NT2/D1 (cell line): ENCODE measurements at regions not wholly inside any gene's neighbourhood (a gene's known extent, or its start where the extent isn't known, plus 50 kb on each side); places are given as distances from the start of the nearest gene placed in this dataset.

Experiments used
- DNase-seq: peaks from one replicate; pipeline ENCODE4 v3.0.0-alpha.2; 2011; ENCODE audit warnings: low read depth, low spot score
- H3K27me3 ChIP-seq: 2 replicates; pipeline ENCODE4 v1.6.0; 2011; ENCODE audit warnings: mild to moderate bottlenecking; ENCODE audit not compliant: insufficient read length, insufficient read depth
- H3K36me3 ChIP-seq: 2 replicates; pipeline ENCODE4 v1.6.1; 2011; ENCODE audit warnings: mild to moderate bottlenecking, low read length, mixed read lengths; ENCODE audit not compliant: insufficient read depth, insufficient read length
- H3K4me1 ChIP-seq: 2 replicates; pipeline ENCODE4 v1.5.1; 2011; ENCODE audit not compliant: insufficient read depth, insufficient read length
- H3K4me3 ChIP-seq: 2 replicates; pipeline ENCODE4 v1.5.1; 2011; ENCODE audit warnings: low read depth; ENCODE audit not compliant: insufficient read length
- H3K9ac ChIP-seq: 2 replicates; pipeline ENCODE4 v1.6.0; 2011; ENCODE audit warnings: low read depth; ENCODE audit not compliant: insufficient read length
- H3K9me3 ChIP-seq: 2 replicates; pipeline ENCODE4 v1.5.1; 2011; ENCODE audit warnings: mild to moderate bottlenecking, low read length; ENCODE audit not compliant: insufficient read depth
- SUZ12 ChIP-seq: IDR thresholded peaks from 2 replicates; pipeline ENCODE4 v1.6.1; 2011; ENCODE audit not compliant: insufficient read length, insufficient read depth; ENCODE audit errors: extremely low read depth
- YY1 ChIP-seq: IDR thresholded peaks from 2 replicates; pipeline ENCODE4 v1.6.1; 2011; ENCODE audit not compliant: insufficient read length, insufficient read depth
- ZNF274 ChIP-seq: IDR thresholded peaks from 2 replicates; pipeline ENCODE4 v1.6.1; 2011; ENCODE audit warnings: mild to moderate bottlenecking, low read depth, low read length

DNA sequence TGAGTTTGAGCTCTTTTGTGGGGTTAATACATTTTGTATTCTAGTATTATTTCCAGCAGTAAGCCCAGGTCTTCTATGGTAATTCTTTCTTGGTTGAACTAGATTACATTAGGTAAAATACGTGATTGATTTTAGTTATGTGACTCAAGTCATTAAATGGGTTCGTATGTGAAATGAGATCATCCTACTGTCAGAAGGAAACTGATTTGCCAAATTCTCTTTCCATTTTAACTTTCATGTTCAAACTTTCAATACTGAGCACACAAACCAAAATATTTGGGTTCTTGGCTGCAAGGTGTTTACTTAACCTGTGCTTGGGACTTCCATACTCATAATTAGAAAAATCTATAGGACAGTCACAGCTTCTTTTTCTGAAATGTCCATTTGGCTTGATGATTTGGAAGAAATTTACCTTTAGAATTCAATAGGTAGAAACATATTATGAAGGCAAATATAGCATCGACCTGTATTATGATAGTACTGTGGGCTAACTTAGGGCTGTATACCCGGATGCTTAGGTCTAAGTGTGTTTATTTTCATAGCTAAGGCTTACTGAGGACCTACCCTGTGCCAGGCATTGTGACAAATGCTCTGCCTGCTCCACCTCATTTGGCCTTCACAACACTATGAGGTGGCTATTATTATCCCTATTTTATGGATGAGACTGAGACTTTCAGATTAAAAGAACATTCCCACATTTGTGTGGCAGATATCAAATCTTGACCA lies 631.8 kb upstream of the GRM7 start:
- TF ChIP-seq YY1 = no peak
- no peak for TF ChIP-seq SUZ12
- H3K36me3 ChIP-seq = no peaks in the 10 kb centered on the region
- DNase-seq = no peak
- H3K9ac ChIP-seq = no peak overlapping the region
- H3K4me3 ChIP-seq = no peak overlapping the region
- no peaks in the 10 kb centered on the region for H3K9me3 ChIP-seq
- H3K27me3 ChIP-seq = no peaks in the 10 kb centered on the region
- no peaks in the 10 kb centered on the region for H3K4me1 ChIP-seq

DNA sequence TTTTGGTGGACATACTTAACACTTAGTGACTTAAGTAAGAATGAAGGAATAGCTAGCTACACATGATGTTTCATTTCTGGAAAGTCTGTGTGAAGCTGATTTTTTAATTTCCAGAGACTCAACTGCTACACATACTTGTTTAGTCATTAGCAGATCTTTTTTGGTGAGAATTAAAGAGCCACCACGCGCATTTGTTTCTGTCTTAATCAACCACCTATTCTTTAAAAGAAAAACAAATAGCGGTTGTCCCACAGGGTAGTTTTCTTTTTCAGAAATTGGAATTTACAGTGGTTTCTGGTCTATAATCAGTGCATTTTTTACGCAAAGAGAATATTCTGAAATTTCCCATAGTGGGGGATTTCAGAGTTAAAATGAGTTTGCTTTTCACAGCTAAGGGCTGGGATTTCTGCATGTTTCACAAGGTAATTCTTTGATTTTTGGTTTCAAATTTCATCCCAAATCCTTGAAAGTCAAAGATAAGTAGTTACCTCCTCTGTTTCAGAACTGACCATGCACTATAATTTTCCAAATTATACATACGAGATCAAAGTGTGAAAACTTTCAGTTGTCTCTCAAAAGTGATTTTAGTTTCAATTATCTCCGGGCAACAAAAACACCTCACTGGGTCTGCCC lies 631.0 kb upstream of the GRM7 start:
- TF ChIP-seq ZNF274 = no peak
- TF ChIP-seq SUZ12 = no peak
- TF ChIP-seq YY1 = no peak
- H3K4me3 ChIP-seq = no peak overlapping the region
- H3K36me3 ChIP-seq = no peaks in the 10 kb centered on the region
- no peaks in the 10 kb centered on the region for H3K27me3 ChIP-seq
- H3K4me1 ChIP-seq = no peaks in the 10 kb centered on the region
- no peak overlapping the region for H3K9ac ChIP-seq
- DNase-seq = no peak
- H3K9me3 ChIP-seq = no peaks in the 10 kb centered on the region

DNA sequence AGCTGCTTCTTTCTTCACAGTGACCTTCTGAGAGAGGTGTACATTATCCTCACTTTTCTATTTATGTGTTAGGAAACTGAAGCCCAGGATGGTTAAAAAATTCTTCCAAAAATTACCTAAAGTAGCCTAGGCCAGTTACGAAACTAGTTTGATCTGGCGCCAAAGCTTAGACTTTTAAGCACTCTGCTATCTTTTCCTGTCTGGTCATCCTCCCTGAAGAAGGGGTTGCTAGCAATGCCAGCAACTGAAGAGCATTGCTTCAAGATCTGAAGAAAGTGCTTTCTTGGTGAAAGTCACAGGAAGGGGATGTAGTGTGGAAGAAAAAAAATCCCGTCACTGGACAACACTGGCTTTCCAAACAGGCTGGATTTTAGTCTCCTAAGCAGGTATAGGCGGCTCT lies 618.8 kb upstream of the GRM7 start:
- Histone ChIP-seq H3K4me1 (no peaks in the 10 kb centered on the region), H3K4me3 (no peak overlapping the region), H3K27me3 (no peaks in the 10 kb centered on the region), H3K9me3 (no peaks in the 10 kb centered on the region), H3K36me3 (no peaks in the 10 kb centered on the region), H3K9ac (no peak overlapping the region)
- no peak for DNase-seq
- TF ChIP-seq SUZ12 (no peak), ZNF274 (no peak), YY1 (no peak)

DNA sequence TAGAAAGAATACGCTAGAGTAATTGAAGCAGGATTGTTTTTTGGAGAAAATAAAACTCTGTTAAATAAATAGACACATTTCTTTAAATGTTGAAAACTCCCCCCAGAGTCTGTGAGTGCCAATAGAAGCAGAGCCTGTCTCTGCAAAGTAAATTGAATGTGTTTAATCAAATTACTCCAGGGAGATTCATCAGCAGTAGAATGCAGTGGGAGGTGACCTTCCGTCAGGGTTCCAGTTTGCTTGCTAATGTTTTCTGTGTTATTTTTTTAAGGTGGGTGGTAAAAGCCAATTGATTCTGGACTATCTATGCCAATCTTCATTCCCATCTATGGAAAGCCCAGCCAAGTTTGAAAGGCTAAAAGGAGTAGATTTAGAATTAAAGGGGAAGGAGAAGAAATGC lies 612.4 kb upstream of the GRM7 start:
- TF ChIP-seq SUZ12 (no peak), YY1 (no peak), ZNF274 (no peak)
- no peak for DNase-seq
- no peaks in the 10 kb centered on the region for H3K36me3 ChIP-seq
- H3K27me3 ChIP-seq = no peaks in the 10 kb centered on the region
- H3K9ac ChIP-seq = no peak overlapping the region
- no peaks in the 10 kb centered on the region for H3K9me3 ChIP-seq
- no peaks in the 10 kb centered on the region for H3K4me1 ChIP-seq
- H3K4me3 ChIP-seq = no peak overlapping the region

GRCh38 chr3:6249679-6250078 lies 611.2 kb upstream of the GRM7 start:
- no peak overlapping the region for H3K9ac ChIP-seq
- H3K36me3 ChIP-seq = no peaks in the 10 kb centered on the region
- H3K27me3 ChIP-seq = no peaks in the 10 kb centered on the region
- DNase-seq = no peak
- no peaks in the 10 kb centered on the region for H3K9me3 ChIP-seq
- H3K4me1 ChIP-seq = no peaks in the 10 kb centered on the region
- no peak overlapping the region for H3K4me3 ChIP-seq
- TF ChIP-seq YY1 = no peak
- TF ChIP-seq ZNF274 = no peak
- TF ChIP-seq SUZ12 = no peak

DNA sequence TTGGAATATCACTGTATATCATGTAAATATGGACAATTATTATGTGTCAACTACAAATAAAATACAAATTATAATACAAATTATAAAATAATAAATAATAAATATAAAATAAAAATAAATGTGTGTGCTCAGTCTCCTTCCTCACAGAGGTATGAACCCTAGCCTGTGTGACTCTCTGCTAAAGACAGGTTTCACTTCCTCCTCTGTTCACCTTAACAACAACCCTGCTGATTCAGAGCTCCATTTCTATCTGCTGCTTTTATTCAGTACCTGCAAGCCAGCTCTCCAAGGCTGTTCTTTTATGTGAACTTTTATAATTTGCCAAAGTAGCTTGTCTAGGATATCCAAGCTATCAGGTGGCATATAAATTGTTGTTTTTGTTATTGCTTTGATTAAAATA lies 610.7 kb upstream of the GRM7 start:
- TF ChIP-seq SUZ12 = no peak
- TF ChIP-seq ZNF274 = no peak
- no peak for TF ChIP-seq YY1

GRCh38 chr3:6251612-6252400 lies 609.1 kb upstream of the GRM7 start:
- TF ChIP-seq SUZ12 (no peak), ZNF274 (no peak), YY1 (no peak)
- H3K27me3 ChIP-seq = no peaks in the 10 kb centered on the region
- no peak for DNase-seq
- no peaks in the 10 kb centered on the region for H3K4me1 ChIP-seq
- H3K9ac ChIP-seq = no peak overlapping the region
- no peaks in the 10 kb centered on the region for H3K36me3 ChIP-seq
- H3K4me3 ChIP-seq = no peak overlapping the region
- no peaks in the 10 kb centered on the region for H3K9me3 ChIP-seq

More for the DNA sequence above, 610.7 kb upstream of the GRM7 start:
- Histone ChIP-seq H3K4me1 (no peaks in the 10 kb centered on the region), H3K9ac (no peak overlapping the region), H3K36me3 (no peaks in the 10 kb centered on the region), H3K27me3 (no peaks in the 10 kb centered on the region), H3K9me3 (no peaks in the 10 kb centered on the region), H3K4me3 (no peak overlapping the region)
- DNase-seq = no peak
